K562 (cell line): ENCODE measurements at regions not wholly inside any gene's neighbourhood (a gene's known extent, or its start where the extent isn't known, plus 50 kb on each side); places are given as distances from the start of the nearest gene placed in this dataset.

Experiments
- ATAC-seq: fragments of 200-7000 bp; cut with Tn5 transposase; 3 replicates; pipeline ENCODE4 v1.9.1; 2020; ENCODE audit warnings: moderate library complexity
- BruUV-seq: library from RNA; stranded (reverse); fragments of 400-500 nt; replicated peaks from 2 replicates; lab custom pipeline; 2021; lab: Mats Ljungman, UMichigan
- CTCF ChIA-PET: fragments of 300-600 bp; formaldehyde crosslinking; extraction: SDS; loops from one replicate; lab custom pipeline; 2021; ENCODE audit warnings: low intra/inter-chr PET ratio; lab: Yijun Ruan, JAX
- POLR2A ChIA-PET: fragments of 300-600, 350-650 bp; sonication (Branson Sonifier 250); formaldehyde crosslinking; extraction: SDS; loops from one replicate; lab custom pipeline; 2021; ENCODE audit warnings: antibody characterized with exemption, inconsistent platforms; lab: Yijun Ruan, JAX
- DNase-seq, 4 experiments: peaks; one replicate each; pipeline versions ENCODE4 v3.0.0 to v3.0.0-alpha.2; 2011 to 2018; ENCODE audit warnings: low spot score in 3 of 4, mixed read lengths in 3 of 4; ENCODE audit errors: extremely low read depth in 1 of 4
- FAIRE-seq: peaks from 2 replicates; lab custom pipeline; 2011; peaks lifted over from hg19 to GRCh38; lab: Jason Lieb, UNC
- H2AFZ ChIP-seq: 2 replicates; pipeline ENCODE4 v1.6.0; 2011; ENCODE audit warnings: low read depth, low read length, control low read depth, inconsistent platforms
- H3K27ac ChIP-seq: fragments of 200-600 bp; 3 replicates; pipeline ENCODE4 v1.8.0; 2011; ENCODE audit warnings: low read depth, mild to moderate bottlenecking, control low read depth, inconsistent platforms, low read length, moderate library complexity, mixed read lengths; ENCODE audit errors: extremely low read depth
- H3K27me3 ChIP-seq, 2 experiments: fragments of 300-600 bp in 1 of 2; 2 replicates in 1 of 2; 3 replicates in 1 of 2; pipeline versions ENCODE4 v1.6.0 to v1.8.0; 2011; ENCODE audit warnings: inconsistent platforms in 2 of 2, low read length in 2 of 2, mild to moderate bottlenecking in 1 of 2, mixed read lengths in 1 of 2, moderate library complexity in 1 of 2; ENCODE audit not compliant: control insufficient read depth in 2 of 2, insufficient read depth in 2 of 2
- H3K36me3 ChIP-seq: fragments of 300-600 bp; 3 replicates; pipeline ENCODE4 v1.8.0; 2011; ENCODE audit warnings: mild to moderate bottlenecking, low read length, inconsistent platforms; ENCODE audit not compliant: control insufficient read depth, insufficient read depth
- H3K4me1 ChIP-seq, 2 experiments: fragments of 200-600 bp in 1 of 2; replicated peaks in 1 of 2; 2 replicates in 1 of 2; 3 replicates in 1 of 2; pipeline versions ENCODE4 v1.5.1 to v1.8.0; 2011; ENCODE audit warnings: inconsistent platforms in 2 of 2, low read length in 2 of 2, mild to moderate bottlenecking in 1 of 2, mixed read lengths in 1 of 2, moderate library complexity in 1 of 2; ENCODE audit not compliant: control insufficient read depth in 2 of 2, insufficient read depth in 2 of 2
- H3K4me2 ChIP-seq: 2 replicates; pipeline ENCODE4 v1.6.1; 2011; ENCODE audit warnings: low read length, control low read depth, inconsistent platforms, mixed read lengths; ENCODE audit not compliant: insufficient read depth
- H3K4me3 ChIP-seq: fragments of 200-600 bp; sonication (generic), shearing (Covaris generic); 2 replicates; pipeline ENCODE4 v1.5.1; 2016; ENCODE audit warnings: control low read depth, inconsistent platforms
- H3K79me2 ChIP-seq: fragments of 200-600 bp; 3 replicates; pipeline ENCODE4 v1.8.0; 2011; ENCODE audit warnings: low read length, inconsistent platforms; ENCODE audit not compliant: control insufficient read depth, insufficient read depth
- H3K9ac ChIP-seq, 2 experiments: 2 replicates each; pipeline versions ENCODE4 v1.6.0 to v1.6.1; 2011; ENCODE audit warnings: low read depth in 2 of 2, low read length in 2 of 2, control low read depth in 1 of 2, inconsistent platforms in 1 of 2, mild to moderate bottlenecking in 1 of 2, mixed read lengths in 1 of 2; ENCODE audit not compliant: insufficient read depth in 1 of 2
- H3K9me1 ChIP-seq: one replicate; pipeline ENCODE4 v1.6.0; 2011; ENCODE audit warnings: inconsistent platforms, mild to moderate bottlenecking, low read length, moderate library complexity; ENCODE audit not compliant: control insufficient read depth, insufficient read depth
- H3K9me3 ChIP-seq: replicated peaks from 2 replicates; pipeline ENCODE4 v1.5.1; 2011; ENCODE audit warnings: low read depth, low read length, inconsistent platforms; ENCODE audit not compliant: control insufficient read depth, insufficient read depth
- H4K20me1 ChIP-seq: replicated peaks from 2 replicates; pipeline ENCODE4 v1.6.1; 2011; ENCODE audit warnings: low read length, inconsistent platforms, mixed read lengths; ENCODE audit not compliant: control insufficient read depth, insufficient read depth
- IFI16 ChIP-seq: fragments of 250-450 bp; sonication (Bioruptor Pico); IDR thresholded peaks from 2 replicates; pipeline ENCODE4 v2.1.2; 2022; ENCODE audit warnings: mild to moderate bottlenecking, inconsistent platforms
- SPI1 ChIP-seq: IDR thresholded peaks from 2 replicates; pipeline ENCODE4 v1.6.1; 2011; ENCODE audit warnings: low read depth, low read length, control low read depth, borderline replicate concordance
- TCF7L2 ChIP-seq: fragments of 150-350 bp; IDR thresholded peaks from 2 replicates; pipeline ENCODE4 v1.6.1; 2016; ENCODE audit warnings: low read depth, mild to moderate bottlenecking, low read length, moderate library complexity
- WGBS: fragments of 100-300 bp; shearing (Covaris generic); methylation state at CpG from one replicate; pipeline ENCODE4 v1.1.6; 2016; ENCODE audit warnings: low coverage, mixed read lengths; ENCODE audit not compliant: insufficient coverage; ENCODE audit errors: missing lambda C conversion rate; 5-methylcytosine and 5-hydroxymethylcytosine counted together
- in situ Hi-C: fragments of 300-500 bp; cut with MboI; formaldehyde crosslinking; loops from 4 replicates; pipeline ENCODE4 v1.15.0; 2018; ENCODE audit warnings: inconsistent platforms, mixed read lengths
- intact Hi-C: fragments of 100-400 bp; cut with micrococcal nuclease; formaldehyde crosslinking; loops from 2 replicates; pipeline ENCODE4 v1.14.2; 2022
- TF ChIP-seq, protein P1 (sequence below): fragments of 450-650 bp; IDR thresholded peaks from 2 replicates; pipeline ENCODE4 v1.6.1; 2018; ENCODE audit not compliant: partially characterized antibody

DNA sequence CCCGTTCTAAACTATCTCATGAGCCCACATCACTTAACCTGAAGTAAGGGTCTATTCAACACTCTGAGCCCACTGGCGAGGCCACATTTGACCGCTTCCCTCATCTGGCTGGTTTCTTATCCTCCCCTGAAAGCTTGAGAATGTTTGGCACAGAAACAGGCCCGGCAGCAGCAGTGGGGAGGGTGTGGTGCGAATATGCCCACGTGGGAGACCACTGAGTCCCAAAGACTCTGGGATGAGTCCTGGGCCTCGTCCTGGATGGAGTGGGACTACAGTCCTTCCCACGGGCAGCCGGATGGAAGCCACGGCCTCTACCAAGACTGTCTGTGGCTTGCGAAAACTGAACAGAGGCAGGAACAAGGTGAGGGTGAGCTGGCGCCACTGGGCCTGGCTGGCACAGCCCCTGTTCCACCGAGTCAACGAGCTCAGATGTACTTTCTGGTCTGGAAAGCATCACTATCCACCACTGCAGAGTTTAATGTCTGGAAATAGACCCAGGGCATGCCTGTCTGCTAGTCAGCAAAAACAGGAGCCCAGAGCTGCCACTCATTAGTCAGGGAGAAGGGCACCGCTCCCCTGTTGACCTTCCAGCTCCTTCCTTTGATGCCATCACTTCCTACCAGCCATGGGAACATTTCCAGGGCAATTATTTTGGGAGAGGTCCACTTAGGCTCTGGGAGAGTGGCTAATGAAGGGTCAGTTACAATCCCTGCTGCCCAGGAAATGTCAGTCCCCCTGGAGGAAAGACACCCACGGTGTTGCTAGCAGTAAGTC lies 386.6 kb downstream of the MATN1 start (continued):
- TF ChIP-seq TCF7L2 = no peak

DNA sequence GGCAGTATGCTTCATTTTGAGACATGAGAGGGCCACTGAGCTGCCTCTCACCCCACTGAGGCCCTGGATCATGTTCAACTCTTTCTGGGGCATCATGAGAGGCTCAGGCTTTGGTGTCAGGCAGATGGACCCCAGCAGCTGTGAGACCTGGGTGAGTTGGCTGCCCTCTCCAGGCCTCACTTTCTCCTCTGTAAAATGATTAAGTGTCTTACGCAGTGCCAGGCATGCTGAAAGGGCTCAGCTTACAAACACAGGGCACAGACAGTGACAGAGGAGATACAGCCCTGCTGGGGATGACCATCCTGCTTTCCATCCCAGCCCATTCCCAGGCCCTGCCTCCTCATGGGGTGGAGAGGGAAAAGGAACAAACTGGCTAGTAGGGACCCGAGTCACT lies 387.4 kb downstream of the MATN1 start:
- H3K4me3 ChIP-seq = no peak overlapping the region
- ATAC-seq (no peak), DNase-seq (no peak), FAIRE-seq (no peak)
- no peak overlapping the region for H3K4me2 ChIP-seq
- H3K9me3 ChIP-seq = no peaks in the 10 kb centered on the region
- BruUV-seq = no TSS peak
- no peak overlapping the region for H3K9ac ChIP-seq
- no peaks in the 10 kb centered on the region; the same call in 1 of the 2 replicates for H4K20me1 ChIP-seq
- ChIA-PET POLR2A (no interaction called here), CTCF (no interaction called here)
- intact Hi-C loops = no loop called here
- in situ Hi-C loops = no loop called here
- no peaks in the 10 kb centered on the region for H3K79me2 ChIP-seq
- 3% methylated on average over 2 of the region's 2 CpGs for WGBS
- H3K27ac ChIP-seq = no peak overlapping the region
- H3K27me3 ChIP-seq = peaks cover 0 to 11% of the 10 kb centered on the region in 2 experiments; a peak in 3 of 5 replicates
- H2AFZ ChIP-seq = no peak overlapping the region
- no peaks in the 10 kb centered on the region for H3K4me1 ChIP-seq
- peaks cover 6% of the 10 kb centered on the region for H3K9me1 ChIP-seq
- no peaks in the 10 kb centered on the region for H3K36me3 ChIP-seq
- TF ChIP-seq, protein P1, sequence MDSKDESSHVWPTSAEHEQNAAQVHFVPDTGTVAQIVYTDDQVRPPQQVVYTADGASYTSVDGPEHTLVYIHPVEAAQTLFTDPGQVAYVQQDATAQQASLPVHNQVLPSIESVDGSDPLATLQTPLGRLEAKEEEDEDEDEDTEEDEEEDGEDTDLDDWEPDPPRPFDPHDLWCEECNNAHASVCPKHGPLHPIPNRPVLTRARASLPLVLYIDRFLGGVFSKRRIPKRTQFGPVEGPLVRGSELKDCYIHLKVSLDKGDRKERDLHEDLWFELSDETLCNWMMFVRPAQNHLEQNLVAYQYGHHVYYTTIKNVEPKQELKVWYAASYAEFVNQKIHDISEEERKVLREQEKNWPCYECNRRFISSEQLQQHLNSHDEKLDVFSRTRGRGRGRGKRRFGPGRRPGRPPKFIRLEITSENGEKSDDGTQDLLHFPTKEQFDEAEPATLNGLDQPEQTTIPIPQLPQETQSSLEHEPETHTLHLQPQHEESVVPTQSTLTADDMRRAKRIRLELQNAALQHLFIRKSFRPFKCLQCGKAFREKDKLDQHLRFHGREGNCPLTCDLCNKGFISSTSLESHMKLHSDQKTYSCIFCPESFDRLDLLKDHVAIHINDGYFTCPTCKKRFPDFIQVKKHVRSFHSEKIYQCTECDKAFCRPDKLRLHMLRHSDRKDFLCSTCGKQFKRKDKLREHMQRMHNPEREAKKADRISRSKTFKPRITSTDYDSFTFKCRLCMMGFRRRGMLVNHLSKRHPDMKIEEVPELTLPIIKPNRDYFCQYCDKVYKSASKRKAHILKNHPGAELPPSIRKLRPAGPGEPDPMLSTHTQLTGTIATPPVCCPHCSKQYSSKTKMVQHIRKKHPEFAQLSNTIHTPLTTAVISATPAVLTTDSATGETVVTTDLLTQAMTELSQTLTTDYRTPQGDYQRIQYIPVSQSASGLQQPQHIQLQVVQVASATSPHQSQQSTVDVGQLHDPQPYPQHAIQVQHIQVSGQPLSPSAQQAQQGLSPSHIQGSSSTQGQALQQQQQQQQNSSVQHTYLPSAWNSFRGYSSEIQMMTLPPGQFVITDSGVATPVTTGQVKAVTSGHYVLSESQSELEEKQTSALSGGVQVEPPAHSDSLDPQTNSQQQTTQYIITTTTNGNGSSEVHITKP = no peak
- TF ChIP-seq SPI1 (no peak), IFI16 (CRISPR knock-in tag) (no peak)
